ENCODE measurements at regions not wholly inside any gene's neighbourhood (a gene's known extent, or its start where the extent isn't known, plus 50 kb on each side); places are given as distances from the start of the nearest gene placed in this dataset.

DNA sequence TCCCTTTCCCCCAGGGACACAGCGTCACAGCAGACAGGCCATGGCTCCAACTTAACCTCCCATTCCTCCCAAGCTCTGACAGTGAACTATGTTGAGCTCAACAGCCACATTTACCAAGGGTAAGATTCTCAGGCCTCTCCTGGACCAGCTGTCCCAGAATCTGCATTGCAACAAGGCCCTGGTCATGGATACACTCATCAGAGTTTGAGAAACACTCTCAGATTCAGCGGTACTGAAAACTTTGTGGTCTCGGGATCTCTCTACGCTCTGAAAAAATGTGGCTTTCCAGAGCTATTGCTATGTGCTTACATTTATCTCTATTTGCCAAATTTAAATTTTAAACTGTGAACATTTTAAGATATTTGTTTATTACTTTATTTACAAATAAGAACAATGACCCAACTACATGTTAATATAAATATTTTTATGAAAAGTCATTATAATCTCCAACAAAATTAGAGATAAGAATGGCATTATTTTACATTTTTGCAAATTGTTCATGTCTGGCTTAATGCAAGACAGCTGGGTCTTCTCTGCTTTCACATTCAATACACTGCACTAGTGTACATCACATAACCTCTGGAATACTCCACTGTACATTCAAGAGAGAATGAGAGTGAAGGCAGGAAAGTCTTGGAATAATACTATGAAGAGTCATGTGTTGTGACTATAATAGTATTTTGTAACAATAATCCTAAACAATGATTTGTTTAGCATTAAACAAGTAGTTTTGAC, 190.9 kb upstream of the PITRM1 start:
- TF ChIP-seq GATA3 (IDR thresholded peaks at IDR 0.05; ENCODE audit: low read depth, low read length), result no peak
- no peak for TF ChIP-seq GATA2 (IDR thresholded peaks at IDR 0.05; ENCODE audit: low read depth, low read length)

Data from SH-SY5Y (cell line).